Hepatocyte (in vitro differentiated cells): ENCODE measurements at regions not wholly inside any gene's neighbourhood (a gene's known extent, or its start where the extent isn't known, plus 50 kb on each side); places are given as distances from the start of the nearest gene placed in this dataset.
"Not testable (repeated sequence)": the region's sequence is repeated elsewhere in the genome, so short reads cannot be mapped to it uniquely, and the experiment has no call there.

Source experiments
- DNase-seq: peaks from one replicate; pipeline ENCODE4 v3.0.0-alpha.2; 2016; ENCODE audit warnings: low spot score
- H2AFZ ChIP-seq: fragments of 200-600 bp; sonication (generic); 2 replicates; pipeline ENCODE4 v1.6.0; 2016; ENCODE audit warnings: antibody characterized with exemption, mild to moderate bottlenecking
- H3K27ac ChIP-seq: fragments of 200-600 bp; sonication (generic); 2 replicates; pipeline ENCODE4 v1.5.1; 2016; ENCODE audit warnings: mild to moderate bottlenecking
- H3K27me3 ChIP-seq: fragments of 200-600 bp; sonication (generic); 2 replicates; pipeline ENCODE4 v1.6.1; 2016
- H3K36me3 ChIP-seq: fragments of 200-600 bp; sonication (generic); replicated peaks from 2 replicates; pipeline ENCODE4 v1.5.1; 2016; ENCODE audit warnings: low read depth; ENCODE audit not compliant: insufficient read depth
- H3K4me1 ChIP-seq: fragments of 200-600 bp; sonication (generic); 2 replicates; pipeline ENCODE4 v1.5.1; 2016; ENCODE audit warnings: mild to moderate bottlenecking, moderate library complexity; ENCODE audit not compliant: insufficient read depth
- H3K4me2 ChIP-seq: fragments of 200-600 bp; sonication (generic); 2 replicates; pipeline ENCODE4 v1.6.0; 2016
- H3K4me3 ChIP-seq: fragments of 200-600 bp; sonication (generic); 2 replicates; pipeline ENCODE4 v1.5.1; 2016; ENCODE audit warnings: mild to moderate bottlenecking
- H3K79me2 ChIP-seq: fragments of 200-600 bp; sonication (generic); 2 replicates; pipeline ENCODE4 v1.6.0; 2017; ENCODE audit warnings: mild to moderate bottlenecking
- H3K9me2 ChIP-seq: fragments of 200-600 bp; sonication (generic); replicated peaks from 2 replicates; pipeline ENCODE4 v1.6.0; 2017; ENCODE audit warnings: mild to moderate bottlenecking; ENCODE audit not compliant: insufficient read depth
- H3K9me3 ChIP-seq: fragments of 200-600 bp; sonication (generic); 2 replicates; pipeline ENCODE4 v1.5.1; 2016; ENCODE audit warnings: low read depth, mild to moderate bottlenecking
- H4K20me1 ChIP-seq: fragments of 200-600 bp; sonication (generic); 2 replicates; pipeline ENCODE4 v1.6.0; 2016; ENCODE audit warnings: mild to moderate bottlenecking; ENCODE audit not compliant: insufficient read depth, poor library complexity, severe bottlenecking
- EZH2 ChIP-seq: fragments of 200-600 bp; sonication (generic); IDR thresholded peaks from 2 replicates; pipeline ENCODE4 v1.6.1; 2016; ENCODE audit warnings: antibody characterized with exemption, mild to moderate bottlenecking, borderline replicate concordance
- EZH2phosphoT487 ChIP-seq: fragments of 200-600 bp; sonication (generic); IDR thresholded peaks from one replicate; pipeline ENCODE4 v1.6.1; 2018; ENCODE audit warnings: antibody characterized with exemption, mild to moderate bottlenecking, low read depth, moderate library complexity; ENCODE audit not compliant: unreplicated experiment, severe bottlenecking
- WGBS: methylation state at CpG from one replicate; pipeline ENCODE4 v1.1.6; 2016; ENCODE audit warnings: low lambda C conversion rate; ENCODE audit errors: missing lambda C conversion rate; 5-methylcytosine and 5-hydroxymethylcytosine counted together
- TF ChIP-seq, protein P1 (sequence below): fragments of 200-600 bp; sonication (generic); IDR thresholded peaks from 2 replicates; pipeline ENCODE4 v1.5.1; 2016; ENCODE audit warnings: antibody characterized with exemption, mild to moderate bottlenecking; ENCODE audit not compliant: poor library complexity

DNA sequence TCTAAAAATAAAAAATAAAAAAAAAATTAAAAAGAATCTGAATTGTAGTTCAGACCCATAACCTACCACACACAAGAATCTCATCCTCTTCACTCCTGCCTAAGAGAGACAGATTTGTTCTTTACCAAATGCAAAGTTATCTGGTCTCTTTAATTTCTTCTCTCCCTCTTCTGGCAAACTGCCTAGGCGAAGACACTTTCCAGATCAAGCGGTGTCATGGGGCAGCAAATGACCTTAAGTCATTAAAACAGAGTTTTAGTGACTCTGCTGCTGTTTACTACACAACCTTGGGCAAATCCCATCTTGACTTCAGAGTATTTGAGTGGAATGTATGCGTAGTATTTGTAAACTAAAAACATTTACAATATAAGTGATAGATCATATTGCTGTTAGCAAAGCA is 60.9 kb upstream of the NID2 start:
- H3K36me3 ChIP-seq: no peaks in the 10 kb centered on the region
- H3K9me2 ChIP-seq: no peaks in the 10 kb centered on the region
- no peaks in the 10 kb centered on the region for H3K79me2 ChIP-seq
- H3K27me3 ChIP-seq: no peaks in the 10 kb centered on the region
- 58% methylated on average over 3 of the region's 3 CpGs for WGBS
- peak overlapping the region; percentile 41 for H3K27ac ChIP-seq
- no peak overlapping the region for H2AFZ ChIP-seq
- no peaks in the 10 kb centered on the region for H3K4me1 ChIP-seq
- H3K4me2 ChIP-seq: peak overlapping the region; percentile 19
- no peak for DNase-seq
- no peaks in the 10 kb centered on the region for H4K20me1 ChIP-seq
- no peak for TF ChIP-seq EZH2
- TF ChIP-seq, protein P1, sequence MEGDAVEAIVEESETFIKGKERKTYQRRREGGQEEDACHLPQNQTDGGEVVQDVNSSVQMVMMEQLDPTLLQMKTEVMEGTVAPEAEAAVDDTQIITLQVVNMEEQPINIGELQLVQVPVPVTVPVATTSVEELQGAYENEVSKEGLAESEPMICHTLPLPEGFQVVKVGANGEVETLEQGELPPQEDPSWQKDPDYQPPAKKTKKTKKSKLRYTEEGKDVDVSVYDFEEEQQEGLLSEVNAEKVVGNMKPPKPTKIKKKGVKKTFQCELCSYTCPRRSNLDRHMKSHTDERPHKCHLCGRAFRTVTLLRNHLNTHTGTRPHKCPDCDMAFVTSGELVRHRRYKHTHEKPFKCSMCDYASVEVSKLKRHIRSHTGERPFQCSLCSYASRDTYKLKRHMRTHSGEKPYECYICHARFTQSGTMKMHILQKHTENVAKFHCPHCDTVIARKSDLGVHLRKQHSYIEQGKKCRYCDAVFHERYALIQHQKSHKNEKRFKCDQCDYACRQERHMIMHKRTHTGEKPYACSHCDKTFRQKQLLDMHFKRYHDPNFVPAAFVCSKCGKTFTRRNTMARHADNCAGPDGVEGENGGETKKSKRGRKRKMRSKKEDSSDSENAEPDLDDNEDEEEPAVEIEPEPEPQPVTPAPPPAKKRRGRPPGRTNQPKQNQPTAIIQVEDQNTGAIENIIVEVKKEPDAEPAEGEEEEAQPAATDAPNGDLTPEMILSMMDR: no peak
- H3K9me3 ChIP-seq: no peaks in the 10 kb centered on the region
- H3K4me3 ChIP-seq: no peak overlapping the region

DNA sequence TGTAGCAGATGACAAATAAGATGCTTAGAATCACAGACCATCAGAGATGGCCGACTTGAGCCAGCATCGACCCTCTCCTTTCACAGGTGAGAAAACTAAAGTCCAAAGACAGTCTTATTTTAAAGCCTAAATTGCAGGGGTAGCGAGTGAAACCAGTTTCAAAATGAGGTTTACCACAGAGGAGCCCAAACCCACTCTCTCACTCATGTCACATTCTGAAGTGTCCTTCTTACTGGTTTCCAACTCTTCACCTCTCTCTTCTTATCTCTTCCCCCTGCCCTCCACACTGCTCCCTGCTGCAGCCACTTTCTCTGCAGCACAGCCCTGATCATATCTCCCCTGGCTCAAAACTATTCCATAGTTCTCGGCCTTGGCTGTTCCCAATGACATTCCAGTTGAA is 57.0 kb upstream of the NID2 start:
- Histone ChIP-seq H3K79me2 (no peaks in the 10 kb centered on the region), H3K4me2 (no peak overlapping the region), H3K4me1 (peaks cover 2% of the 10 kb centered on the region), H3K27ac (peak overlapping the region; percentile 54), H3K9me2 (no peaks in the 10 kb centered on the region), H3K36me3 (no peaks in the 10 kb centered on the region), H3K9me3 (no peaks in the 10 kb centered on the region), H3K4me3 (no peak overlapping the region), H2AFZ (no peak overlapping the region), H4K20me1 (no peaks in the 10 kb centered on the region), H3K27me3 (no peaks in the 10 kb centered on the region)
- TF ChIP-seq EZH2 (no peak), EZH2phosphoT487 (no peak)
- TF ChIP-seq, protein P1: no peak
- DNase-seq: no peak
- WGBS: 89% methylated on average over 4 of the region's 4 CpGs

DNA sequence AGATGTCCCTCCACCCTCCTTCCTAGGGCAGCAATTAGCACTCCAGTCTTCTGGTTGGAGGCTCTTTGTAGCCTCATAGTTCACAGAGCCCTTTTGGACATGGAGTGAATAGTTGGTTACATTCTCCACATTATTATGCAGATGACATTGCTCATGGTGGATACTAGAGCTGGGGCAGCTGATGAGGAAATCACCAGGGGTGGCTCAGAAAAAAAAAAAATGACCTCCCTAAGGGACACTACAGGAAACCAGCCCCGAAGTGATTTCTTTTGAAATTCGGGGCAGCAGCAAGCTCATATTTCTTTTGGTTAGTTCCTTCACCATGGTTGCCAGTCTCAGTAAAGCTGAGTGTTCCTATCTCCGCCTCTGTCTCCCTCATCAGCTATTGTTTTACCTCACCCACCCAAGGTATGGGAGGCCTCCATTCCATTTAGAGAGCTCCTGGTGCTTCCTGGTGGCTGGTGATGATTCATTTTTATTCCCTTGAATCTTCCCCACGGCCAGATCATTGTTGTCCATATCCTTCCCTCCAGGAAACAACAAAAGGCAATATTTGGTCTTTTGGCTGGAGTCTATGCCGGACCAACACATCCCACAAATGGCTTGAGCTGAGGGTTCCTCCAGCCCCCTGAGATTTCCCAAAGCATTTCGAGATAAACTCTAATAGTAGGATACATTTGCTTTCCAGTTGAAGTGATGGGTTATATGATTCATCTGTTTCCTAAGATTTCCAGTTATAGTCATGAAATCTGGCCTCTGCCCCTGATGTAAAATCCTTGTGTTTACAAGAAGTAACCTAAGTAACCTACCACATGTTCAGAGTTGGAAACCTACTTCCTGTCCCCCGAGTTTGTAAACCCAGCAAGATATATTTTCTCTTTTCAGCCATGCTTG is 56.2 kb upstream of the NID2 start:
- no peak overlapping the region for H3K4me3 ChIP-seq
- DNase-seq: peak; percentile 13
- no peak overlapping the region for H3K4me2 ChIP-seq
- H3K36me3 ChIP-seq: no peaks in the 10 kb centered on the region
- H3K4me1 ChIP-seq: peaks cover 2% of the 10 kb centered on the region
- no peaks in the 10 kb centered on the region for H3K79me2 ChIP-seq
- 60% methylated on average over 7 of the region's 7 CpGs for whole genome bisulfite sequencing
- H3K27me3 ChIP-seq: no peaks in the 10 kb centered on the region
- H2AFZ ChIP-seq: no peak overlapping the region
- H4K20me1 ChIP-seq: no peaks in the 10 kb centered on the region
- no peaks in the 10 kb centered on the region for H3K9me2 ChIP-seq
- no peaks in the 10 kb centered on the region for H3K9me3 ChIP-seq
- TF ChIP-seq EZH2: no peak
- TF ChIP-seq EZH2phosphoT487: no peak
- TF ChIP-seq, protein P1: no peak
- H3K27ac ChIP-seq: peak overlapping the region; percentile 54

DNA sequence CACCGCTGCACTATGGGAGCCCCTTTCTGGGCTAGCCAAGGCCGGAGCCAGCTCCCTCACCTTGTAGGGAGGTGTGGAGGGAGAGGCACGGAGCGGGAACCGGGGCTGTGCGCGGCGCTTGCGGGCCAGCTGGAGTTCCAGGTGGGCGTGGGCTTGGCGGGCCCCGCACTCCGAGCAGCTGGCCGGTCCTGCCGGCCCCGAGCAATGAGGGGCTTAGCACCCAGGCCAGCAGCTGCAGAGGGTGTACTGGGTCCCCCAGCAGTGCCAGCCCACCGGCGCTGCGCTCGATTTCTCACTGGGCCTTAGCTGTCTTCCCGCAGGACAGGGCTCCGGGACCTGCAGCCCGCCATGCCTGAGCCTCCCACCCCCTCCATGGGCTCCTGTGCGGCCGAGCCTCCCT is 53.3 kb upstream of the NID2 start:
- H3K9me3 ChIP-seq, H3K27ac ChIP-seq, H3K4me3 ChIP-seq, H4K20me1 ChIP-seq, H3K4me2 ChIP-seq, H3K79me2 ChIP-seq, H3K36me3 ChIP-seq, H3K4me1 ChIP-seq, H2AFZ ChIP-seq, H3K27me3 ChIP-seq, H3K9me2 ChIP-seq, DNase-seq: not testable (repeated sequence)
- WGBS: 97% methylated on average over 23 of the region's 25 CpGs
